GM18907 (cell line): ENCODE measurements at regions not wholly inside any gene's neighbourhood (a gene's known extent, or its start where the extent isn't known, plus 50 kb on each side); places are given as distances from the start of the nearest gene placed in this dataset.
"Not testable (repeated sequence)": the region's sequence is repeated elsewhere in the genome, so short reads cannot be mapped to it uniquely, and the experiment has no call there.

Experiments
- ATAC-seq: cut with Tn5 transposase; IDR thresholded peaks from one replicate; pipeline ENCODE4 v1.9.1; 2021; ENCODE audit warnings: mild to moderate bottlenecking, moderate library complexity; ENCODE audit not compliant: unreplicated experiment

DNA sequence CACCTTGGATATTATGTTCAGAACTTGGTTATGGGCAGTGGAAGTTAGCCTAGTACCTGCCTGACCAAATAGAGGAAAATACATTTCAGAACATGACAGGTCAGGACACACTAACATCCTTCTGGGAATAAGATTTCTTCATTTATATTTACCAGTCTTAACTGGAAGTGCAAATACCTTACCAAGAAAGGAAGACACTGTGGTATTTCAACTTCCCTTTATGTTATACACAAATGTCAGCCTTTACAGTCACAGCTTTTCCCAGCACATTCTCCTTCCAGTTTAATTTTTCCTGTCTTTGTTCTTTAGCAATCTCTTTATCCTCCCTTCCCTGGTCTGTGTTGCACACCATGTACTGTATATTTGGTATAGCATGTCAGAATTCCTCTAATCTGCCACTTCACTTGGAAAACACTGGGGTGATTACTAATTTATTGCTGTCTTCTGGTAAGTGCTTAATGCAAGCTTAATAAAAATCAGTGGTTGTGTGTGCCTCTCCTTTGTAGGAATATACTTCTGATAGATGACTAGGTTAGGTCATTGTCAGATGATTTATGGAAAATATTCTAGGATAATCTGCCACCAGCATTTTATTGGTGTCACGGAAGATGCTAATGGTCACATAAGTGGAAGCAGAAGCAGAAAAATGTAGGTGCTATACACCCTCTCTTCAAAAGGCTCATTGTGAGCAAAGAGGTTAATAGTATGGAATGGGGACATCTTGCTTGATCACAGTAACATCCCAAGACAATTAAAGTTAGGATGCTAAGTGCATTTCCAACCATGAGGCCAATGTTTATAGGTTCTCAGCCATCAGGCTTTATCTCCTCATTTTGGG is 124.3 kb upstream of the STARD13 start:
- ATAC-seq = no peak

DNA sequence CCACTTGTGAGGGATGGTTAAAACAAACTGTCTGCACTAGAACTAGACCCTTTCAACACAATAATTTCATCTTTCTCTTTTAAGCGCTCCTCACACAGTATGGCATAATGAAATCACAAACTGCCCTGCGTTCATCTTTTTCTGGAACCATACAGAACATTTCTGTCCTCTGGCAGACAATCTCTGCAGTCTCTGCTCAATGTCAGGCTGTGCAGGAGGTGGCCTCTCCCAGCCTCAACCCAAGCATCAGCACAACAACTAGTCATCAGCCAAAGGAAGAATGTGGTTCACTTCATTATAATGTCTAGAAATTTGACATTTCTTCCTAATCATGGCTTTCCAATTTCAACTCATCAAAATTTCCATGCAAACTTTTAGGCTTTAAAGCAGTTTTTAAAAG is 125.1 kb upstream of the STARD13 start:
- no peak for ATAC-seq

DNA sequence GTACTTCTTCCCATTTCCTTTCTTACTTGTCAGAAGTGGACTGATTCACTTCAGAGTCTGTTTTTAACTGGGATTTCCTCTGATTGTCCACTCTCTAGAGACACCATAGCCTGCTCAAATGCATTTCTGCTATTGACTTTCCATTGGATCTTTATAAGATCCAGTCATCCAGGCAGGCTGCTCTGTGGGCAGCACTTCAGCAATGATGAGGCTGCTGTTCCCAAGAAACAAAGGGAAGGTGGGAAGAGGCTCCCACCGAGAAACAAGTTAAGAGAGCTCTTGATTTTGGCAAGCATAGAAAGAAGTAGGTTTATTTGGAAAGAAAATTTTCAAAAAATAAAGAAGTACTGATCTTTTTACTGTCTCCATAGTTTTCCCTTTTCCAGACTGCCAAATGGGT is 125.8 kb upstream of the STARD13 start:
- ATAC-seq = no peak

DNA sequence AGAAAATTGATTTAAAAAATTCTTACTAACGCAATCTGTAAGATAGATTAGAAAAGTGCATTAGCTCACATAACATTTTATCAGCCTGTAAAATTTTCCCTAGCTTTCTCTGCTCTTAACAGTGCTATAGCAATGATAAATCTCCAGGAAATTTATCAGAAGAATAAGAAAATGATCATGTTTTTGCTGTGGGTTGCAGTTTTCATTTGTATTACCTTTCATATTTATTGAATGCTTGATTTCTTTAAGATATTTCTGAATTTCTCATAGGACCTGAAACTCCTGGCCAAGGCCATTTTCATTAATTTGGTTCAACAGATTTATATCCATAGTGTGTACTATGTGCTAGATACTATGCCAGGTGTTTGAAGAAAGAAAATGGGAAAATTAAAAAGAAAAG is 130.3 kb upstream of the STARD13 start:
- ATAC-seq = no peak

DNA sequence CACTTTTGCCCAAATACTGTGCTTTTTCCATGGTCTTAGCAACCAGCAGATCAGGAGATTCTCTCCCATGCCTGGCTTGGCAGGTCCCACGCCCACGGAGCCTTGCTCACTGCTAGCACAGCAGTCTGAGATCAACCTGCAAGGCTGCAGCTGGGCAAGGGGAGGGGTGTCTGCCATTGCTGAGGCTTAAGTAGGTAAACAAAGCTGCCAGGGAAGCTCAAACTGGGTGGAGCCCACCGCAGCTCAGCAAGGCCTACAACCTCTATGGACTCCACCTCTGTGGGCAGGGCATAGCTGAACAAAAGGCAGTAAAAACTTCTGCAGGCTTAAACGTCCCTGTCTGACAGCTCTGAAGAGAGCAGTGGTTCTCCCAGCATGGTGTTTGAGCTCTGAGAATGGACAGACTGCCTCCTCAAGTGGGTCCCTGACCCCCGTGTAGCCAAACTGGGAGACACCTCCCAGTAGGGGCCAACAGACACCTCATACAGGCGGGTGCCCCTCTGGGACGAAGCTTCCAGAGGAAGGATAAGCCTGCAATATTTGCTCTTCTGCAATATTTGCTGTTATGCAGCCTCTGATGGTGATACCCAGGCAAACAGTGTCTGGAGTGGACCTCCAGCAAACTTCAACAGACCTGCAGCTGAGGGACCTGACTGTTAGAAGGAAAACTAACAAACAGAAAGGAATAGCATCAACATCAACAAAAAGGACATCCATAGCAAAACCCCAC is 132.8 kb upstream of the STARD13 start:
- ATAC-seq = not testable (repeated sequence)

DNA sequence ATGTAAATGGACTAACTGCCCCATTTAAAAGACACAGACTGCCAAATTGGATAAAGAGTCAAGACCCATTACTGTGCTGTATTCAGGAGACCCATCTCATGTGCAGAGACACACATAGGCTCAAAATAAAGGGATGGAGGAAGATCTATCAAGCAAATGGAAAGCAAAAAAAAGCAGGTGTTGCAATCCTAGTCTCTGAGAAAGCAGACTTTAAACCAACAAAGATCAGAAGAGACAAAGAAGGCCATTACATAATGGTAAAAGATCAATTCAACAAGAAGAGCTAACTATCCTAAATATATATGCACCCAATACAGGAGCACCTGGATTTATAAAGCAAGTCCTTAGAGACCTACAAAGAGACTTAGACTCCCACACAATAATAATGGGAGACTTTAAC is 134.6 kb upstream of the STARD13 start:
- not testable (repeated sequence) for ATAC-seq

DNA sequence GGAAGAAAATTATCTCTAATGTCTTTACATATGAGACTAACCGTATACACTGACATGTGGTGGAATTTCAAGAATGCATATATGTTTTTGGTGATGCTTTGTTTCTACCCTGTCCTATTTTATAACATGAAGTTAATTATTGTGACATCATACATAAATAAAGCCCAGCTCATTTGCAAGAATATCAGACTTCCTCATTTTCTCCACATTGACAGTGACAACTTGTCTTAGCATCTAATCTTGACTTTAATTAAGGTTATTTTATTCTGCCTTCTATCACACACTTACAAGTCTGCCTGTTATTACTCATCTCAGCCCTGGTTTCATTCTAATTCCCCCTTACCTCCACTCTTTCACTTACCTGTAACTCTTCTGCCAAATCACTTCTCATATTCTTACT is 140.6 kb upstream of the STARD13 start:
- ATAC-seq = no peak

DNA sequence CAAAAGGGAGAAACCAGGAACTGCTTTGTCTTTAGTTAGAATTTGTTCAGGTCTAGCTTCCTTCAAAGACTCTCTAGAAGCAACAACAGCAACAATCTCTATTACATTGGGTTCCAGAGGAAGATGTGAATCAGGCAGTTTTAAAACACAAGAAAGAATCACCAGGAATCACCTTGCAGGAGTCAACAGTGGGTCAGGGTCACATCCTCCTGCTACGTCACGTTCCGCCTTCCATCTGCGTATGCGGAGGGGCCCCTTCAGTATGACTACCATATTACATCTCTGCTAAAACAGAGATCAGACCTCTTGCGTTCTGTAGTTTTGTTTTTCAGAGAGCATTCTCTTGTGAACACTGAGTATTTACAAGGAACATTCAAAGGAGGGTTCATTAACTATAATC is 147.8 kb upstream of the STARD13 start:
- no peak for ATAC-seq

DNA sequence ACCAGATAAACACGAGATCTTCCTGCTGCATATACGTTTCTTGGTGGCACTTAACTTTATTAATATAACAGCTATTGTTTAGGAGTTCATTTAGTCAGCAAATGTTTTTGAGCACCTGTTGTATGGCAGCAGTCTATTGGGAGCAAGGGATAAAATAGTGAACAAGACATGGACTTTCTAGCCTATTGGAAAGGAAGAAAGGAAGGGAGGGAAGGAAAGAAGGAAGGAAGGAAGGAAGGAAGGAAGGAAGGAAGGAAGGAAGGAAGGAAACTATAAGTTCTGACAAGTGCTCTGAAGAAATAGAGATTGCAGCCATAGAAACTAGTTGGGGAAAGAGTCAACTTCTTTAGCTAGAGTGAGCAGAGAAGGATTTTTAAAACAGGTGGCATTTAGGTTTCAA is 149.1 kb upstream of the STARD13 start:
- no peak for ATAC-seq

DNA sequence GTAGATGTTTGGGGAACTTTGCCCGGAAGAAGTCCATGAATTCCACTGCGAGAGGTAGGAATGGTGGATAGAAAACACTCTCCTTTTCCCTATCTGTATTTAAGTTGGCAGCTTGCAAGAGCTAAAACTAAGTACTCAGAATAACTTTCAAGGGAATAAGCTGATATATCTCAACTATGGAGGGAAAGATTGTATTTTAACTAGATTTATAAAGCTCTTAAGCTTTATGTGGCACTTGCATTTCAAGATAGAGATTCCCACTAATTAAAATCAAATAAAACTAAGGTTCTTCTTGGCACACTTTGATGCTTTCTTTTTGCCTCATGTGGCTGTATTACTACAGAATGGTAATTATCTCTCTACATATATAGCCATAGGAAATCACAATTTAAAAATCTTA is 149.7 kb upstream of the STARD13 start:
- no peak for ATAC-seq

DNA sequence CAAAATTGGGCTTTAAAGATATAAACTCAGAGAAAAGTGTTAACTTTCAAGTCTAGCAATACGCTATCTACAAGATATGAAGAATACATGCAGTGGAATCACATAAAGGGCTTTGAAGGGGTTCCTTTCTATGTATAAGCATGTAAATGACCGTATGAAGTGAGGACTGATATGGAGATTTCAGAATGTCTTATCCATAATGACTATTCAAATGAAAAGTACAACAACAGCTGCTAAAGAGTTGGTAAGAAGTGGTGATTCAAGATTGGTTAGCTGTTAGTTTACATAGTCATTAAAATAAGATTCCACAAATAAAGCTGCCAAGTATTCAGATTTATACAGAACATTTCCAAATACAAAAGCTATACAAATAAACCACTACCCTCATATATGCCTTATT is 153.4 kb upstream of the STARD13 start:
- no peak for ATAC-seq

DNA sequence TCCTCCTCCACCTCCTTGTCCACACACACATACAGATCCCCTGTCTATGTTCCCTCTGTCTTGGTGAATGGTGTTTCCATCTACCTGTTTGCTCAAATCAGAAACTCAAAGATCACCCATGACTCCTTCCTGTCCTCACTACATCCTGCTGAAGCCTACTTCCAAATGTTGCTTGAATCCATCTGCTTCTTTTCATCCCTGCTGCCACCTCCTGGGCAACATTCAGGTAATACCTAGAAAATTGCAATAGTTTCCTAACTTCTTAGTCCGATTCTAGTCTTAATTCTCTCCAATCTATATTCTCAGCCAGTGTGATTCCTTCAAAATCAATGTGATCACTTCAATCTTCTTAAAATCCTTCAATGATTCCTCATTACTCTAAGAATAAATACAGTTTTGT is 155.5 kb upstream of the STARD13 start:
- no peak for ATAC-seq

DNA sequence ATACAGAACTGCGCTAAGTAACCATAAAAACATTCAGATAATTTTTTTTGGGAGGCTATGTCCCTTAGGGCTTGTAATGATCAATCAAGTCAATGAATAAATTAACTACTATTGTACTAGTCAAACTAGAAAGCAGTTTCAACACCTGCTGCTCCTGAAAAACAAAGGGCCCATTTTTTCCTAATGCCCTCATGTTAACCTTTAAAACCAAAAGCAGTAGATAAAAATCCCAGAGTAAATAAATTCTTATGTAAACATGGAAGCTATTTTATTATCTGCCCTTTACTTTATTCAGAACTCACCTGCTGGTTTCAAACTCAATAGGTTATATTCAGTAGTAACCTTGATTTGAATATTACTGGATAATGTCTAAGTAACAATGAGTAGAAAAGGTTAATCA is 159.5 kb upstream of the STARD13 start:
- ATAC-seq = no peak

DNA sequence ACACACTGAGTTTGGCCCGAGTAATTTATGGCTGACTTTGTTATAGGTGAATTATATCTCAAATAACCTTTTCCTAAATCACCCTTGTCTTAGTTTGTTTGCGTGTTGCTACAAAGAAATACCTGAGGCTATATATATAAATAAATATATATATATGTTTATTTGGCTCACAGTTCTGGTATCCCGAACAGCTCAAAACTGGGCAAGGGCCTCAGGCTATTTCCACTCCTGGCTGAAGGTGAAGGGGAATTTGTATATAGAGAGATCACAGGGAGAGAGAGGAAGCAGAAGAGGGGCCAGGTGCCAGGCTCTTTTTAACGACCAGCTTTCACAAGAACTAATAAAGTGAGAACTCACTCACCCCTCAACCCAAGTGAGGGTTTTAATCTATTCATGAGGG is 159.9 kb upstream of the STARD13 start:
- ATAC-seq = no peak

DNA sequence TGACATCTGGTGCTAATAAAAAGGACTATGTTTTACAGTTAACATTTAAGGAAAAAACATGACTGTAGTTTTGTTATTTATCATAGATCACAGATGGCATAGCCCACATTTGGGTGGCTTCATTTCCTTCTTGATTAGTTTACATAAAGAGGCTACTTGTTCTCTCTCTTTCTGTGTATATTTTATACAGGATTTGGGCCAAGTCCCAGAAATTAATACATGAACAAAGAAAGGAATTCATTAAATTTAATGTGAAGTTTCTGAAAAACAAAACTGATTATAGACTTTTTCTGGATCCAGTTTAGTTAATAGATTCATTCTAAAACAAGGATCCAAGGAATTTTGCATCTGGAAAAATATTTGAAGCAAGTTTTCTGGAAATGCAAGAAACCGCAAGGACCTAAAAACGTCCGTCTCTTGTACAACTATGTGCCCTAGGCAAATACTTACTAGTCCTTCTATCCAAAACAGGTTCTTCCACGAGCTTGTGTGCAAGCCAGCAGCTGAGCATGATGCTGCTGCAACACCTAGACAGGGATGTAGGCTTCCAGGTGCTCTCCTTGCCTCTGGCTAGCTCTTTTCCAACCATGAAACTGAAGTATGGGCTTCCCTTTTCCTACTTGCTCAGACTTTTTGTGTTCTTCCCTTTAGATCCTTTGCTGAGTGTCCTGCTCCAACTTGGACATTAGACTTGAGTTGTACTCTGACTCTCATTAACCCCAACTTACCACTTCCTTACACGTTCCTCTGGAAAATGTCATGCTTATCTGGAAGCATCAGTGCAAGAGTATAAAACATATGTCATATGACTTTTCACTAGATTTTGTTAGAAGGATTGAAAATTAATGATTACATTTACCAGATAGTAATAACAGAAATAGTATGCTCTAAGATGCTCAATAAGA is 161.5 kb upstream of the STARD13 start:
- ATAC-seq = no peak

DNA sequence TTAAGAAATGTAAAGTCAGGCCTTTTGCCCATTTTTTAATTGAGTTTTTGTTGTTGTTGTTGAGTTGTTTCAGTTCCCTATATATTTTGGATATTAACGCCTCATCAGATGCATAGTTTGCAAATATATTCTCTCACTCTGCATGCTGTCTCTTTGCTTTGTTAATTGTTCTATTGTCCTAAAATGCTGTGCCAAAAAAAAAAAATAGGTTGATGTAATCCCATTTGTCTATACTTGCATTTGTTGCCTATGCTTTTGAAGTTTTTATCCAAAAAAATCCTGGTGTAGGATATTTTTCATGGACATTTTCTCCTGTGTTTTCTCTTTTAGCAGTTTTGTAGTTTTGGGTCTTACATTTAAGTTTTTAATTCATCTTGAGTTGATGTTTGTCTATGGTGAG is 163.3 kb upstream of the STARD13 start:
- no peak for ATAC-seq

DNA sequence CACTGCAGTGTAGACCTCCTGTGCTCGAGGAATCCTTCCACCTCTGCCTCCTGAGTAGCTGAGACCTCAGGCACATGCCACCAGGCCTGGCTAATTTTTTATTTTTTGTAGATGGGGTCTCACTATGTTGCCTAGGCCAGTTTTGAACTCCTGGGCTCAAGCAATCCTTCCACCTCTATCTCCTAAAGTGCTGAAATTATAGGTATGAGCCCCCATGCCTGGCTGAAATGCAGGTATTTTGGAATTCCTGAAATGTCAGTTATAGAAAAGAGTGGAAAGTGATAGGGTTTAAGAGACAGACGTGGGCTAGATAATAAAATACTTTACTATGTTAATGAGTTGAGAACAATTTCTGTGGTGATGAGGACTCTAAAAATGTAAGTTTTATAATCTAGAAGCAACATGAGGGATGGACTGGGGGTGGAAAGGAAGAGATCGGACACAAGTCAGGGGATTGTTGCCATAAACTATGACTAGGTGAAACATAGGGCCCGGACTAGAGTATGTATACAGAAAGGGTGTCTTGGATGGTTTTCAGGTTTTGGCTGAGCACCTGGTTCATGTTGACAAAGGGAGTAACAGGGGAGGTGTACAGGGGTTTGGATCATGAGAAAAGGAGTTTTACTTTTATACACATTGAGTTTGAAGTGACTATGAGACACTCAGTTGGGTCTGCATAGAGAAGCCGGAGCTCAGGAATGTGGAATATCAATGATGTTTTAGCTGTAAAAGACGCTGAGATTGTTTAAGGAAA is 165.6 kb upstream of the STARD13 start:
- no peak for ATAC-seq

DNA sequence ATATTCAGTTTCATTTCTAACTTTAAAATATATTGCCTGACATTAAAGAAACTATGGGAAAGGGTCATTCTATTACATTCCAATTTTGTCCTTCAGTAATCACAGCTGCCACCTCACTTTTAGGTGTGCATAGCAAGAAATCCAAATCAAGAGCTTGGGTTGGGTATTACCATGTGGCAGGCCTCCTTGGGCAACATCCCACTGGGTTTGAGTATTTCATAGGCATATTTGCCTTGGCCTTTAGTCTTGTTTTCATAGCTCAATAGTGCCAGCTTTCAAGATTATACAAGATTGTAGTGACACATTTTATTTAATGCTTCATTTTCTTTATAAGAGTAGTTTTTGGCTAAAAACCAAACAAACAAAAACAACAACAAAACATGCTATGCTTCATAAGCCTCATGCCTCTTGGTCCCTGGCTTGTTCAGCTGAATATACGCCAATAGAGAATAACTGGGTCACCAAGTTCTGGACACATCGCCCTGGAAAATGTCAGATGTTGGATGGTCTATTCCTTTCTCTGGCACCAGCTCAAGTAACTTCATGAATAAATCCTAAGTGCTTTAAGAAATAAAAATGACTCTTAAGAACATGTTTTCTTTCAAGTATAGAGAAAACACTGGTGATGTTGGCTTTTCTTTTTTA is 167.4 kb upstream of the STARD13 start:
- no peak for ATAC-seq

DNA sequence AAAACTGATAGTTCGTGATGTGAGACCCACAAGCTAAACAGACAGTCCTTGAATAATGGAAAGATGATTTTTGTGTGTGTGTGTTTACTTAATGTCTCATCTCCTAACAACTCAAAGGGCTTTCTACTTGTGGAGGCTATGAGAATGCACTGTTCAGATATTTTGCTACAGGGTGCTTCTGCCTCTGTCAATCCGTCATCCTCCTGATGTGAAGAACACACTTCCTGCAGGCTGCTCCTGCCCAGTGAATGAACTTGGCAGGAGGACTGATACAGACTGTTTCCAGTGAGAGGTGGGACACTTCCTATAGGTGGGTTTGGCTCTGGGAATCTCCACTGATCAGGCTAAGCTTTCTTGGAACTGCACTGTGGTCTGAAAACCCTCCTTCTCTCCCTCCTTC is 168.4 kb upstream of the STARD13 start:
- ATAC-seq = no peak
